ENCODE measurements at regions not wholly inside any gene's neighbourhood (a gene's known extent, or its start where the extent isn't known, plus 50 kb on each side); places are given as distances from the start of the nearest gene placed in this dataset.

DNA sequence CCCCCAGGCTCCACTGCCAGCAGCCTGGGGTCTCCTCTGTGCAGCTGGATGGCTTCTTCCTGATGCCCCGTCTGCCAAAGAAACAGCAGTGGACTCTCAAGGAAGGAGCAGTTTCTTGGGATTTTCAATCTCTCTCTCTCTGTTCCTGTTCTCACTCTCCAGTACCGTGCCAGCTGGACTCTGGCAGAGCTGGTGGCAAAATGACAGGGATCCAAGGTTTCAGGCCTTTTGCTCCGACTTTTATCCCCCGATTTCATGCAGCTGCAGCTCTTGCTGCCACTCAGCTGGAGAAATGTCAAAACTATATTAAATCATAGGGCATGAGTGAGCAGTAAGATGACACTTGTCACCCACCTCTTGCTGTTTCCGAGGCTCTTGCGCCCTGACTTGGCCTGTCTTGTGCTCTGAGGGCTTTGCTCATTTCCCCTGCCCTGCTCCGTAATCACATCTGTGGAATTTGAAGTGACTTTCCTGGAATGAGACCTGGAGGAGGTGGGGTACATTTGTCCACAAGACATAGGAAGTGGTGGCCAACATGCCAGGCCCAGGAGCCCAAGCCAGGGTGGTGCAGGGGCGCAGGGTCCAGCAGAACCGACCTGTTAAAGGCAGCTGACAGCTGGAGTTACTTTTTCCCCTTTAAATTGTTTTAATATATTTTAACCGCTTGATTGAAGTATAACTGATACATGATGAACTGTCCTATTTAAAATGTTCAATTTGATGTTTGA, 576.2 kb downstream of the PTPRU start:
- Histone ChIP-seq H3K9me3 (no peaks in the 10 kb centered on the region), H3K4me3 (ENCODE audit: low read depth, low read length) (no peak overlapping the region), H3K27me3 (no peaks in the 10 kb centered on the region), H3K36me3 (no peaks in the 10 kb centered on the region), H3K4me1 (no peaks in the 10 kb centered on the region)
- DNase-seq: no peak
- TF ChIP-seq, protein P1, sequence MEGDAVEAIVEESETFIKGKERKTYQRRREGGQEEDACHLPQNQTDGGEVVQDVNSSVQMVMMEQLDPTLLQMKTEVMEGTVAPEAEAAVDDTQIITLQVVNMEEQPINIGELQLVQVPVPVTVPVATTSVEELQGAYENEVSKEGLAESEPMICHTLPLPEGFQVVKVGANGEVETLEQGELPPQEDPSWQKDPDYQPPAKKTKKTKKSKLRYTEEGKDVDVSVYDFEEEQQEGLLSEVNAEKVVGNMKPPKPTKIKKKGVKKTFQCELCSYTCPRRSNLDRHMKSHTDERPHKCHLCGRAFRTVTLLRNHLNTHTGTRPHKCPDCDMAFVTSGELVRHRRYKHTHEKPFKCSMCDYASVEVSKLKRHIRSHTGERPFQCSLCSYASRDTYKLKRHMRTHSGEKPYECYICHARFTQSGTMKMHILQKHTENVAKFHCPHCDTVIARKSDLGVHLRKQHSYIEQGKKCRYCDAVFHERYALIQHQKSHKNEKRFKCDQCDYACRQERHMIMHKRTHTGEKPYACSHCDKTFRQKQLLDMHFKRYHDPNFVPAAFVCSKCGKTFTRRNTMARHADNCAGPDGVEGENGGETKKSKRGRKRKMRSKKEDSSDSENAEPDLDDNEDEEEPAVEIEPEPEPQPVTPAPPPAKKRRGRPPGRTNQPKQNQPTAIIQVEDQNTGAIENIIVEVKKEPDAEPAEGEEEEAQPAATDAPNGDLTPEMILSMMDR (IDR thresholded peaks at IDR 0.05; ENCODE audit: low read depth, low read length): no peak

DNA sequence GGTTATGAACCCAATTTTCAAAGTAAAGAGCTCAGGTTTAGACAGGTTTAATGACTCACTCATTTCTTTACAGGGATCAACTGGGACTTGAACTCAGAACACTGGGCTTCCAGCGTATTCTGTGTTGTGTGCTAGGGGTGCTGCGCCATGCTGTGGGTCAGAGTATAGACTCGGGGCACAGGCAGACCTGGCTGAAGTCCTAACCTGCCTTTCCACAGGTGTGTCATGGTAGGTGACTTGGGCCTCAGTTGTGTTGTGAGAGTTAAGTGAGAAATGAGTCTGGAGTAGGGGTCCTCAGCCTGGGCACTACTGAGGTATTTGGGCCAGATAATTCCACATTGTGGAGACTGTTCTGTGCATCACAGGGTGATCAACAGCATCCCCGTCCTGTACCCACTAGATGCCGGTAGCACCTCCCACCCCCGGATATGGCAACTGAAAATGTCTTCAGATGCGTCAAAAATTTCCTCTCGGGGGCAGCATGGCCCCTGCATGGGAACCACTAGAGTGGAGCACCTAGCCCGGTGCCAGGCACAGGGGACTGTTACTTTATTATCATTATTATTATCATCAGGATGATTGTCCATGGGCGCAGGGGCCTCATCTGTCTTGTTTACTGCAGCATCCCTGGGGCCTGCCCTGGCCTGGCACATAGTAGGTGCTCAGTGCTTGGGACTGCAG, 575.5 kb downstream of the PTPRU start:
- TF ChIP-seq, protein P1 (IDR thresholded peaks at IDR 0.05; ENCODE audit: low read depth, low read length): no peak
- Histone ChIP-seq H3K4me1 (no peaks in the 10 kb centered on the region), H3K36me3 (no peaks in the 10 kb centered on the region), H3K27me3 (no peaks in the 10 kb centered on the region), H3K9me3 (no peaks in the 10 kb centered on the region), H3K4me3 (ENCODE audit: low read depth, low read length) (no peak overlapping the region)
- DNase-seq: no peak

DNA sequence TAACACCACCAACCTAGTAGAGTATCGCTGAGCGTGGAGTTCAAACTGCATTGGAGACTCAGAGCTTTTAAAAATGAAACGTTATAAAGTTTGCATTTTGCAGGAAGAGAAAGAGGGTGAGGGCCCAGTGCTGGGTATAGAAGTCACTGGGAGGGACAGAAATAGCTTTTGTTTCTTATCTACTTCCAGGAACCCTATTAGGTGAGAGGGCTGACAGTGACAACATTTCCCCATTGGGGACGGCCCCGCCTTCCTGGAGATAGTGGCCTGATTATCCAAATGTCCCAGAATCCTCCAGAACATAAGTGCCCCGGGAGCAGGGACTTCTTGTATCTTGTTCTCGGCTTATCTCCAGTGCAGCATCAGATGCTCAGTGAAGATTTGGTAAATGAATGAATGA, 574.9 kb downstream of the PTPRU start:
- H3K4me1 ChIP-seq: no peaks in the 10 kb centered on the region
- no peak for DNase-seq
- H3K36me3 ChIP-seq: no peaks in the 10 kb centered on the region
- H3K27me3 ChIP-seq: no peaks in the 10 kb centered on the region
- TF ChIP-seq, protein P1 (IDR thresholded peaks at IDR 0.05; ENCODE audit: low read depth, low read length): no peak
- no peak overlapping the region for H3K4me3 ChIP-seq (ENCODE audit: low read depth, low read length)
- no peaks in the 10 kb centered on the region for H3K9me3 ChIP-seq

DNA sequence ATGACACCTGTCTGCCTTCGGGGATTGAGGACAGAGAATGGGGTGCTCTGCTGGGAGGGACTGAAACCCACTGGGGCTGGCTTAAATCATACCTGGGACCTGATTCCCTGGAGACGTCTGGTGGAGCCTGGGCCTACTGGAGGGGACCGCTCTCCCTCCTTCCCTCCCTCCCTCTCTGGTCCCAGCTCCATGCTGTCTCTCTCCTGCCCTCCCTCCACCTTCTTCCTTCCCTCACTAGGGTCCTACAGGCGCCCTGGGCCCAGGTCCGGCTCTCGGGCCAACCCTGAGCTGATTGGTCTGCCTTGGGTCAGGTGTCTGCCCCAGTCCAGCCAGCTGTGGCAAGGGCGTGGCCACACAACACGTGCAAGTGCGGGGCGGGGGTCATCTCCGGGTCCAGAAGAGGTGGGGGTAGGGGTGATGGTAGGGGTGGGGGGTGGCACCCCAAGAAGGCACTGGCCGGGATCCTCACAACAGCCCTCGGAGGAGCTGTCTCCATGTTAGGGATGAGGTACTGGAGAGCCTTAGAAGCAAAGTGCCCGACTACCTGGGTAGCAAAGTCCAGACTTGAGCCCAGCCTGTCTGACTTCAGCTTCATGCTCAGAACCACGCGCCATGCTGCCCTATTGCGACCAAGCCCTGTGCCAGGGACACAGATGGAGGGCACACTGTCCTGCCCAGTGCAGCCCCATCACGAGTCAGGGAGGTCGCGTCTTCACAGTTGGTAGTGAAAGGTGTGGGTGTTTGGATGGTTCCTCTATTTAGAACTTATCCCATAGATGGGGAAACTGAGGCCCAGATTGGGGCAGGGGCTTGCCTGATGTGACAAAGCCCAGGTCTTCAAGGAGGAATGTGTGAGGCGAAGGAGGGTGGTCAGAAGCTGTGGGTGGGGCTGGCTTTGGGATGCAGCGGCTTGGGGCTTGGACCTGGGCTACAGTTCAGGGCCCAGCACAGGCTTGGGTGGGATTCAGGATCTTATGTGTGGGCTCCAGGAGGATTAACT, 574.1 kb downstream of the PTPRU start:
- Histone ChIP-seq H3K27me3 (no peaks in the 10 kb centered on the region), H3K9me3 (no peaks in the 10 kb centered on the region), H3K4me1 (no peaks in the 10 kb centered on the region), H3K36me3 (no peaks in the 10 kb centered on the region), H3K4me3 (ENCODE audit: low read depth, low read length) (no peak overlapping the region)
- DNase-seq: no peak
- TF ChIP-seq, protein P1 (IDR thresholded peaks at IDR 0.05; ENCODE audit: low read depth, low read length): no peak

DNA sequence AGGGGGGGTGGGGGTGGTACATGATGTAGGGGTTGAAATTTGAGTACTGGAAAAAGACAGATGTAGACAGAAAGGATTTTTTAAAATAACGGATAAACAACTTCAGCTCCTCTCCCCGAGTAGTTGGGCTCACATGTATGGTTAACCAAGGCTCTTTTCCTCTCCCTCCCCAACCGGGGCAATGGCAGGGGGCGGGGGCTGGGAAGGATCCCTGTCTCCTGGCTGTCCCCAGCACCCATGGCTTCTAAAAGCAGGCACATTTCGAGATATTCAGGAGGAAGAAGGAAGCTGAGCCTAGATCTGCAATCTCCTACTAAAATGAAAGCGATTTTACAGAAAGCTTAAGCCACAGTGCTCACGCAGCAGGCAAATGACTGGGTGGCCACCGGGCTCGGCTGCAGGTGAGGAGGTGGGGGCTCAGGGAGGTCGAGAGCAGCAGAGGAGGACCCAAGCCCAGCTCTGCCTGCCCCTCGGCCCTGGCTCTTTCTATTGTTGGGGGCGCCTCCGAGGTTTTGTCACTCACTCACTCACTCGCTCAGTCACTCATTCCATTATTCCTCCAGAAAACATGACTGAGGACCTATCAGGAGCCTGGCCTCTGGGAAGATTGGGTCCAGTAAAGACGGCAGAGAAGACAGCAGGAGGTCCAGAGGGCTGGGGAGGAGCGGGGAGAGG, 573.3 kb downstream of the PTPRU start:
- Histone ChIP-seq H3K4me3 (ENCODE audit: low read depth, low read length) (no peak overlapping the region), H3K36me3 (no peaks in the 10 kb centered on the region), H3K4me1 (no peaks in the 10 kb centered on the region), H3K27me3 (no peaks in the 10 kb centered on the region), H3K9me3 (no peaks in the 10 kb centered on the region)
- DNase-seq: no peak
- TF ChIP-seq, protein P1 (IDR thresholded peaks at IDR 0.05; ENCODE audit: low read depth, low read length): no peak
